ENCODE measurements at regions not wholly inside any gene's neighbourhood (a gene's known extent, or its start where the extent isn't known, plus 50 kb on each side); places are given as distances from the start of the nearest gene placed in this dataset.

DNA sequence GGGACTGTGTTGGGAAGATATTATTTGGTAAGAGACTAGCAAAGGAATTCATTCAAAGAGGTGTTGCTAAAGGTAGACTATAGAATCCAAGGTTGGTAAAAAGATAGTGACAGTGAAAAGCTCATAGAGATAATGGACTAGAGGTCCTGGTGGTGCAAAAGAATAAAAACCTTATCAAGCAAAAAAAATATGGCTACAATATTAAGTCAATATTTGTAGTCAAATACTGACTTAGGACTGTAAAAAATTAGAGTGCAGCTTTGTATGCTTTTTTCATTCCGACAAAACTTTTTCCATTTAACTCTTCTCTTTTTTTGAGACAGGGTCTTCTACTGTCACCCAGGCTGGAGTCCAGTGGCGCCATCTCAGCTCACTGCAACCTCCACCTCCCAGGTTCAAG lies 444.0 kb upstream of the AGTR1 start:
- TF ChIP-seq POLR2AphosphoS5 (IDR thresholded peaks at IDR 0.05; ENCODE audit: low read depth, low read length): no peak
- TF ChIP-seq POLR2A (IDR thresholded peaks at IDR 0.05; ENCODE audit: low read depth, low read length): no peak
- TF ChIP-seq TAF1 (IDR thresholded peaks at IDR 0.05; ENCODE audit: borderline replicate concordance, low read depth, low read length): no peak
- no peak for DNase-seq (ENCODE audit: insufficient read length)
- FAIRE-seq: no peak

GRCh38 chr3:148254402-148254801 lies 443.3 kb upstream of the AGTR1 start:
- TF ChIP-seq POLR2A (IDR thresholded peaks at IDR 0.05; ENCODE audit: low read depth, low read length) (no peak), POLR2AphosphoS5 (IDR thresholded peaks at IDR 0.05; ENCODE audit: low read depth, low read length) (no peak), TAF1 (IDR thresholded peaks at IDR 0.05; ENCODE audit: borderline replicate concordance, low read depth, low read length) (no peak)
- FAIRE-seq (no peak), DNase-seq (ENCODE audit: insufficient read length) (no peak)

DNA sequence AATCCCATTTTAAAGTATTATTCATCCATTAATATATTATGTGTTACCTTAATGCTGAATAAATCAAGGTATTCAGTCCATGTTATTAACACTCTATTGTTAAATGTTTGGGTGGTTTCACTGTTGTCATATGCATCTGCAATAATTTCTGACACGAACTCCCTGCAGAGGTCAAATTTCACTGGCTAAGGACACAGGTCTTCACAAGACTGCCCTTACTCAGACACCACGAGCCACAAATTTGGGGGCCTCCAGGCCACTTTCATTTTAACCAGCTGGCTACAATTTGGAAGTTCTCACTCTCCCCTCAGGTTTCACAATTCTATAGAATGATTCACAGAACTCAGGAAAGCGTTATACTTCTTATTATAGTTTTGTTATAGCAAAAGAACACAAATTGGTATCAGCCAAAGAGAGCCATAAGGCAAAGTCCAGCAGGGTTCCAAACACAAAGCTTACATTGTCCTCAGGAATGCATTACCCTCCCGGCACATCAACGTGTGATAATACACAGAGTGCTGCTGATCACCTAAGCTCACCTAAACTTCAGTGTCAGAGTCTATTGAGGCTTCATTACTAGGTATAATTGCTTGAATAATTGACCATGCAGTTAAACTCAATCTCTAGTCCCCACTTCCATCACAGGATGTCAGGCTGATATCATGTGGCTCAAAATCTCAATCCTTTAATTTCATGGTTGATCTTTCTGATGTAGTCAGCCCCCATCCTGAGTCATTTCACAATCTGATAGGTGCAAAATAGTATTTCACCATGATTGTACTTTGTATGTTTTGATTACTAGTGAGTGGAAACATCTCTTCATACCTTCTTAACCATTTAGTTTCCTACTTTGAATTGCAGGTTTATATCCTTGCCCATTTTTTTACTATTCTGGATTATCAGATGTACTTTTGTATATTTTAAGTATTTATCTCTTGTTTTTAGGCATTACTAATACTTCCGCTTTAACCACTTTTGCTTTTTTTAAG lies 441.4 kb upstream of the AGTR1 start:
- TF ChIP-seq TAF1 (IDR thresholded peaks at IDR 0.05; ENCODE audit: borderline replicate concordance, low read depth, low read length): no peak
- TF ChIP-seq POLR2AphosphoS5 (IDR thresholded peaks at IDR 0.05; ENCODE audit: low read depth, low read length): no peak
- no peak for TF ChIP-seq POLR2A (IDR thresholded peaks at IDR 0.05; ENCODE audit: low read depth, low read length)
- FAIRE-seq (no peak), DNase-seq (ENCODE audit: insufficient read length) (no peak)

DNA sequence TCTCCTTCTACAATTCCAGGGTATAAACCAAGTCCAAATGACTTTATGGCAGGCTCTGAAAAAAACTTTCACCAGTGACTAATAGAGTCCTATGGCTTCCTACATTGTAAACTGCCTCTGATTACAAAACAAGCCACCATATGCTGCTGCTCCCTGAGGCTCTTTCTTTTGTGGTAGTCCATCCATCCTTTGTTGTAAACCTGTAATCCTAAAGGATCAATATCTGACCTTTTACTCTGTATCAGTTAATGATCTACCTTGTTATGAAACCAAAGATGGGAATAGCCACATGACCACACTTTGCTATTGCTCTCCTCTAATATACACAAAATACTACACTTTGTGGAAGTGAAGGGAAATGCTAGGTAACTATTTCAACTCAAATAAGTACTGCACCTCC lies 434.7 kb upstream of the AGTR1 start:
- TF ChIP-seq TAF1 (IDR thresholded peaks at IDR 0.05; ENCODE audit: borderline replicate concordance, low read depth, low read length) (no peak), POLR2A (IDR thresholded peaks at IDR 0.05; ENCODE audit: low read depth, low read length) (no peak), POLR2AphosphoS5 (IDR thresholded peaks at IDR 0.05; ENCODE audit: low read depth, low read length) (no peak)
- no peak for FAIRE-seq

GRCh38 chr3:148265841-148266240 lies 431.9 kb upstream of the AGTR1 start:
- FAIRE-seq (no peak), DNase-seq (ENCODE audit: insufficient read length) (no peak)
- no peak for TF ChIP-seq TAF1 (IDR thresholded peaks at IDR 0.05; ENCODE audit: borderline replicate concordance, low read depth, low read length)
- TF ChIP-seq POLR2AphosphoS5 (IDR thresholded peaks at IDR 0.05; ENCODE audit: low read depth, low read length): no peak
- no peak for TF ChIP-seq POLR2A (IDR thresholded peaks at IDR 0.05; ENCODE audit: low read depth, low read length)

More for the DNA sequence above, 434.7 kb upstream of the AGTR1 start:
- DNase-seq (ENCODE audit: insufficient read length): no peak

GRCh38 chr3:148266341-148266740 lies 431.4 kb upstream of the AGTR1 start:
- FAIRE-seq (no peak), DNase-seq (ENCODE audit: insufficient read length) (no peak)
- TF ChIP-seq TAF1 (IDR thresholded peaks at IDR 0.05; ENCODE audit: borderline replicate concordance, low read depth, low read length): no peak
- TF ChIP-seq POLR2AphosphoS5 (IDR thresholded peaks at IDR 0.05; ENCODE audit: low read depth, low read length): no peak

DNA sequence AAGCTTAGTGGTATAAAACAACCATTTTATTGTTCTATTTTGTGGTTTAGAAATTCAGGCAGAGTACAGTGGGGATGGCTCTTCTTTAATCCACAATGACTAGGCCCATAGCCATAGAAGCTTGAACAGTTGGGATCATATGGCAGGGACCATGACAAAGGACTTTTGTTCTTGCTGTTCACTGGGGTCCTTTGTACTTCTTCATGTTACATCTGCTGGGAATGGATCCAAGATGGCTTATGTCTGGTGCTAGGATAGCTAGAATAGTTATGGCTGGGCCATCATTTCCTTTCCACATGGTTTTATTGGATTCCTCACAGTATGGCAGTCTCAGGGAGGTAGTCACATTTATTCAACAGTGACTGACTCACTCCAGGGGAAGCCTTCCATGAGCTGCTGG lies 427.9 kb upstream of the AGTR1 start:
- TF ChIP-seq POLR2A (IDR thresholded peaks at IDR 0.05; ENCODE audit: low read depth, low read length): no peak
- no peak for TF ChIP-seq TAF1 (IDR thresholded peaks at IDR 0.05; ENCODE audit: borderline replicate concordance, low read depth, low read length)
- TF ChIP-seq POLR2AphosphoS5 (IDR thresholded peaks at IDR 0.05; ENCODE audit: low read depth, low read length): no peak
- DNase-seq (ENCODE audit: insufficient read length) (no peak), FAIRE-seq (no peak)

DNA sequence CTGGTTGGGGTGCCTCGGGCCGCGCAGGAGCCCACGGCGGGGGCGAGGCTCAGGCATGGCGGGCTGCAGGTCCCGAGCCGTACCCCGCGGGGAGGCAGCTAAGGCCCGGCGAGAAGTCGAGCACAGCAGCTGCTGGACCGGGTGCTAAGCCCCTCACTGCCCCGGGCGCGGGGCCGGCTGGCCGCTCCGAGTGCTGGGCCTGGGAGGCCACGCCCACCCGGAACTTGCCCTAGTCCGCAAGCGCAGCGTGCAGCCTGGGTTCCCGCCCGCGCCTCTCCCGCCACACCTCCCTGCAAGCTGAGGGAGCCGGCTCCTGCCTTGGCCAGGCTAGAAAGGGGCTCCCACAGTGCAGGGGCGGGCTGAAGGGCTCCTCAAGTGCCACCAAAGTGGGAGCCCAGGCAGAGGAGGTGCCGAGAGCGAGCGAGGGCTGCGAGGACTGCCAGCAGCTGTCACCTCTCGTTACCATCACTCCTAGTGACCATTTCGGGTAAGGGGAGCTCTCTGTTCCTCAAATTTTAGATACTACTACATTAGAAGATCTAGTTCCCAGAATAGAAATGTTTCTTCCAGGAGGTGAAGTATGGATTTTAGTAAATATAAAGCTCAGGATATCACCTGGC lies 417.0 kb upstream of the AGTR1 start:
- FAIRE-seq (no peak), DNase-seq (ENCODE audit: insufficient read length) (no peak)
- TF ChIP-seq TAF1 (IDR thresholded peaks at IDR 0.05; ENCODE audit: borderline replicate concordance, low read depth, low read length): no peak
- no peak for TF ChIP-seq POLR2A (IDR thresholded peaks at IDR 0.05; ENCODE audit: low read depth, low read length)
- TF ChIP-seq POLR2AphosphoS5 (IDR thresholded peaks at IDR 0.05; ENCODE audit: low read depth, low read length): no peak

GRCh38 chr3:148289159-148289558 lies 408.5 kb upstream of the AGTR1 start:
- TF ChIP-seq TAF1 (IDR thresholded peaks at IDR 0.05; ENCODE audit: borderline replicate concordance, low read depth, low read length) (no peak), POLR2AphosphoS5 (IDR thresholded peaks at IDR 0.05; ENCODE audit: low read depth, low read length) (no peak), POLR2A (IDR thresholded peaks at IDR 0.05; ENCODE audit: low read depth, low read length) (no peak)
- no peak for DNase-seq (ENCODE audit: insufficient read length)
- no peak for FAIRE-seq

DNA sequence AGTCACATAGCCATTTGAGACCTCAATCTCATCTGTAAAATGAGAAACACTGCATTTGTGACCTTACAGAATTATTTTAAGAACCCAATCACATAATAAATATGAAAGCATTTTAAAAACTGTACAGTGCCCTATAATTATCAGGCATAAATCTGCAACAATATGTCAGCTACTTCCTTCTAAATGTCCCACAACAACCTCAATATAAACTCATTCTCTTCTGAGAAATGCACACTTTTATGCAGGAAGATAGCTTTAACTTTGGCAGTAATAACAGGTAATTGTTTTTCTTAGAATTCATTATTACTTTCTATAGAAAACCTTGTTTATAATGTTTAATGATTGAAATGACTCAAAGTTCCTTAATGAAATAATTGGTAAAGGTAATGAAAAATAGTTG lies 400.7 kb upstream of the AGTR1 start:
- DNase-seq (ENCODE audit: insufficient read length) (no peak), FAIRE-seq (no peak)
- TF ChIP-seq POLR2A (IDR thresholded peaks at IDR 0.05; ENCODE audit: low read depth, low read length) (no peak), POLR2AphosphoS5 (IDR thresholded peaks at IDR 0.05; ENCODE audit: low read depth, low read length) (no peak), TAF1 (IDR thresholded peaks at IDR 0.05; ENCODE audit: borderline replicate concordance, low read depth, low read length) (no peak)

DNA sequence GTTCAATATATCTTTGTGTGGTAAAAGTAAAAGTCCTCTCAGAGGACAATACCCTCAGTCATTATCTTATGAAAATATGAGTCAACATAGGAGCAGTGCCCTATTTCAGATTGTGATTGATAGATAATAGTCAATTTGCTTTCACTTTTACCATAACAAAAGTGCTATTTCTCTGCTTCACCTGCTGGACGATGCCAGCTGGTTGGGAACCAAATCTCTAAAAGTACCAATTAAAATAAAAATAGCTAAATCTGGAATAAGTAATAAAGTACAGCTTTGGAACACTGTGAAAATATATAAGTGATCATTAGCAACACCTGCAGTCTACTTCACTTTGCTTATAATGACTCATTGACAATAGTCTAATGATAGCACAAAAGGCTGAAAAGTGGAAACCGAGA lies 390.3 kb upstream of the AGTR1 start:
- FAIRE-seq (no peak), DNase-seq (ENCODE audit: insufficient read length) (no peak)
- no peak for TF ChIP-seq TAF1 (IDR thresholded peaks at IDR 0.05; ENCODE audit: borderline replicate concordance, low read depth, low read length)
- TF ChIP-seq POLR2A (IDR thresholded peaks at IDR 0.05; ENCODE audit: low read depth, low read length): no peak
- no peak for TF ChIP-seq POLR2AphosphoS5 (IDR thresholded peaks at IDR 0.05; ENCODE audit: low read depth, low read length)
